SK-N-SH (cell line): ENCODE measurements at regions not wholly inside any gene's neighbourhood (a gene's known extent, or its start where the extent isn't known, plus 50 kb on each side); places are given as distances from the start of the nearest gene placed in this dataset.

Source experiments
- CTCF ChIA-PET: fragments of 300-600, 350-600 bp; formaldehyde crosslinking; extraction: SDS; loops from one replicate; lab custom pipeline; 2021; lab: Yijun Ruan, JAX
- POLR2A ChIA-PET: fragments of 350-600 bp; sonication (Branson Sonifier 250); formaldehyde crosslinking; extraction: SDS; loops from one replicate; lab custom pipeline; 2020; ENCODE audit warnings: antibody characterized with exemption, inconsistent platforms; lab: Yijun Ruan, JAX
- DNase-seq: peaks from one replicate; pipeline ENCODE4 v3.0.0; 2012
- H2AFZ ChIP-seq: fragments of 200-600 bp; sonication (generic); 2 replicates; pipeline ENCODE4 v1.8.1; 2016; ENCODE audit warnings: antibody characterized with exemption, mild to moderate bottlenecking, low read depth
- H3F3A ChIP-seq: fragments of 200-600 bp; sonication (generic); replicated peaks from 2 replicates; pipeline ENCODE3; 2016; ENCODE audit warnings: antibody characterized with exemption, mild to moderate bottlenecking; ENCODE audit not compliant: insufficient read depth
- H3K27ac ChIP-seq, 2 experiments: fragments of 200-500 bp in 1 of 2; fragments of 200-600 bp in 1 of 2; sonication (Bioruptor generic) in 1 of 2; sonication (generic), shearing (Covaris generic) in 1 of 2; 2 replicates each; pipeline versions ENCODE4 v1.5.1 to v1.6.1; 2014 to 2016; ENCODE audit warnings: low read depth in 2 of 2, inconsistent platforms in 1 of 2, low read length in 1 of 2, mild to moderate bottlenecking in 1 of 2, mixed read lengths in 1 of 2
- H3K27me3 ChIP-seq: fragments of 200-600 bp; sonication (generic), shearing (Covaris generic); 2 replicates; pipeline ENCODE4 v1.6.1; 2016; ENCODE audit warnings: mixed run types; ENCODE audit not compliant: insufficient read depth
- H3K36me3 ChIP-seq, 2 experiments: fragments of 200-500 bp in 1 of 2; fragments of 200-600 bp in 1 of 2; sonication (Bioruptor generic) in 1 of 2; sonication (generic) in 1 of 2; replicated peaks in 1 of 2; 2 replicates each; pipeline versions ENCODE3 to v1.5.1; 2014 to 2016; ENCODE audit warnings: low read length in 1 of 2, mild to moderate bottlenecking in 1 of 2; ENCODE audit not compliant: insufficient read depth in 2 of 2, control insufficient read depth in 1 of 2
- H3K4me1 ChIP-seq, 2 experiments: fragments of 200-500 bp in 1 of 2; fragments of 200-600 bp in 1 of 2; sonication (Bioruptor generic) in 1 of 2; sonication (generic), shearing (Covaris generic) in 1 of 2; 2 replicates each; pipeline versions ENCODE4 v1.5.1 to v1.6.1; 2014 to 2016; ENCODE audit warnings: low read depth in 1 of 2, low read length in 1 of 2, mixed run types in 1 of 2; ENCODE audit not compliant: insufficient read depth in 2 of 2, control insufficient read depth in 1 of 2
- H3K4me2 ChIP-seq: fragments of 200-600 bp; sonication (generic), shearing (Covaris generic); 2 replicates; pipeline ENCODE4 v1.6.1; 2017; ENCODE audit warnings: mixed run types
- H3K4me3 ChIP-seq, 2 experiments: fragments of 200-500 bp in 1 of 2; fragments of 200-600 bp in 1 of 2; sonication (Bioruptor generic) in 1 of 2; sonication (generic), shearing (Covaris generic) in 1 of 2; 2 replicates each; pipeline versions ENCODE4 v1.5.1 to v1.8.1; 2014 to 2016; ENCODE audit warnings: low read depth in 2 of 2, inconsistent platforms in 1 of 2, low read length in 1 of 2, mild to moderate bottlenecking in 1 of 2, mixed read lengths in 1 of 2, moderate library complexity in 1 of 2
- H3K79me2 ChIP-seq: fragments of 200-600 bp; sonication (generic); 2 replicates; pipeline ENCODE4 v1.8.1; 2017; ENCODE audit warnings: mild to moderate bottlenecking; ENCODE audit not compliant: insufficient read depth
- H3K9ac ChIP-seq: fragments of 200-600 bp; sonication (generic); 2 replicates; pipeline ENCODE4 v1.6.1; 2017; ENCODE audit warnings: mixed run types
- H3K9me2 ChIP-seq: fragments of 200-600 bp; sonication (generic); 2 replicates; pipeline ENCODE4 v1.6.1; 2017; ENCODE audit warnings: mixed run types
- H3K9me3 ChIP-seq: fragments of 200-600 bp; sonication (generic); 2 replicates; pipeline ENCODE4 v1.6.1; 2017; ENCODE audit warnings: mixed run types, mild to moderate bottlenecking, moderate library complexity
- H4K20me1 ChIP-seq: fragments of 200-600 bp; sonication (generic); 2 replicates; pipeline ENCODE4 v1.6.1; 2017; ENCODE audit warnings: mild to moderate bottlenecking, mixed run types; ENCODE audit not compliant: insufficient read depth
- CHD2 ChIP-seq: fragments of 150-350 bp; IDR thresholded peaks from 2 replicates; pipeline ENCODE4 v1.6.1; 2018; ENCODE audit warnings: low read length; ENCODE audit not compliant: partially characterized antibody
- ELF1 ChIP-seq: IDR thresholded peaks from 2 replicates; pipeline ENCODE4 v1.4.0; 2012
- EP300 ChIP-seq, 2 experiments: IDR thresholded peaks; 2 replicates each; pipeline versions ENCODE4 v1.4.0 to v1.6.1; 2012; ENCODE audit warnings: borderline replicate concordance in 1 of 2, low read depth in 1 of 2, low read length in 1 of 2
- FOSL2 ChIP-seq: IDR thresholded peaks from 2 replicates; pipeline ENCODE4 v1.4.0; 2012; ENCODE audit warnings: low read depth, mild to moderate bottlenecking, moderate library complexity, borderline replicate concordance
- FOXM1 ChIP-seq: IDR thresholded peaks from 2 replicates; pipeline ENCODE4 v1.4.0; 2012; ENCODE audit warnings: low read depth, mild to moderate bottlenecking
- GATA2 ChIP-seq: sonication (generic); formaldehyde crosslinking; IDR thresholded peaks from 2 replicates; pipeline ENCODE4 v1.5.0; 2020; ENCODE audit warnings: mild to moderate bottlenecking, missing genetic modification reagents
- IRF3 ChIP-seq: fragments of 150-350 bp; IDR thresholded peaks from 2 replicates; pipeline ENCODE4 v1.6.1; 2016; ENCODE audit warnings: mild to moderate bottlenecking, low read depth, low read length
- NRF1 ChIP-seq: IDR thresholded peaks from 2 replicates; pipeline ENCODE4 v1.6.1; 2012; ENCODE audit warnings: low read depth, mild to moderate bottlenecking, low read length
- RAD21 ChIP-seq: IDR thresholded peaks from 2 replicates; pipeline ENCODE4 v1.6.1; 2012; ENCODE audit warnings: mild to moderate bottlenecking, low read length
- RCOR1 ChIP-seq: fragments of 150-350 bp; IDR thresholded peaks from 2 replicates; pipeline ENCODE4 v1.6.1; 2017; ENCODE audit warnings: antibody characterized with exemption, low read length
- RFX5 ChIP-seq: IDR thresholded peaks from 2 replicates; pipeline ENCODE4 v1.6.1; 2012; ENCODE audit warnings: mild to moderate bottlenecking, improper control_type of control experiment, low read length
- SIN3A ChIP-seq: IDR thresholded peaks from 2 replicates; pipeline ENCODE4 v1.6.1; 2012; ENCODE audit warnings: low read depth, mild to moderate bottlenecking, low read length, moderate library complexity, borderline replicate concordance
- TAF1 ChIP-seq: IDR thresholded peaks from 2 replicates; pipeline ENCODE4 v1.6.1; 2012; ENCODE audit warnings: low read depth, mild to moderate bottlenecking, low read length, moderate library complexity, borderline replicate concordance
- TEAD4 ChIP-seq: IDR thresholded peaks from 2 replicates; pipeline ENCODE4 v1.4.0; 2012; ENCODE audit warnings: mild to moderate bottlenecking, borderline replicate concordance; ENCODE audit not compliant: insufficient read depth
- USF1 ChIP-seq: IDR thresholded peaks from 2 replicates; pipeline ENCODE4 v1.4.0; 2012; ENCODE audit warnings: low read depth, borderline replicate concordance
- ZBTB33 ChIP-seq: IDR thresholded peaks from 2 replicates; pipeline ENCODE4 v1.4.0; 2012; ENCODE audit warnings: low read depth, borderline replicate concordance
- WGBS: methylation state at CpG from one replicate; pipeline ENCODE4 v1.1.6; 2017; ENCODE audit warnings: low lambda C conversion rate; 5-methylcytosine and 5-hydroxymethylcytosine counted together
- TF ChIP-seq, protein P1 (sequence below): fragments of 150-350 bp; IDR thresholded peaks from 2 replicates; pipeline ENCODE4 v1.6.1; 2017; ENCODE audit warnings: antibody characterized with exemption, low read length, low read depth, borderline replicate concordance
- TF ChIP-seq, protein P2 (sequence below): IDR thresholded peaks from 2 replicates; pipeline ENCODE4 v1.6.1; 2012; ENCODE audit warnings: mild to moderate bottlenecking, low read depth, low read length, moderate library complexity
- TF ChIP-seq, protein P3 (sequence below): IDR thresholded peaks from 2 replicates; pipeline ENCODE4 v1.4.0; 2012; ENCODE audit warnings: low read depth

DNA sequence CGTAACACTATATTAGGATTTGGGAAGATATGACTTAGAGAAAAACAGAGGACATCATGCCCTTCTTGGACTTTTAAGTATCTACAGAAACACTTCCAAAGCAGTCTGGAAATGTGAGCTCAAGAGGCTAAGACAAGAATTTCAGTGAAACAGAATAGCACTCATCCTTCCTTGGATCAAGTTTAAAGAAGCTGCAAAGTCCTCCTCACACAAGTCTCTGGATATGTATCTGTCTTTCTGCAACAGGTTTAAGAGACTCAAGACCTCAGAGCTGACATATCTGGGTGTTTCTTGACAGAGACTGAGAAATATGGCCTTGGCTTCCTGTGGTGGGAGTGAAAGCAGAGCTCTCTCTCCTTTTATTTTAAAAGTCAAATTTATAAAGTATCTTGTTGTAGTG is 82.5 kb upstream of the GIMD1 start:
- no peak overlapping the region for H3K9ac ChIP-seq
- no peaks in the 10 kb centered on the region for H3K79me2 ChIP-seq
- no peak overlapping the region for H3K27ac ChIP-seq
- no peaks in the 10 kb centered on the region for H4K20me1 ChIP-seq
- no peaks in the 10 kb centered on the region for H3K9me2 ChIP-seq
- no peak overlapping the region for H3K4me3 ChIP-seq
- H3K36me3 ChIP-seq = no peaks in the 10 kb centered on the region
- H3K4me2 ChIP-seq = no peak overlapping the region
- 49% methylated on average over 1 of the region's 1 CpG for WGBS
- POLR2A ChIA-PET = no interaction called here
- no peaks in the 10 kb centered on the region for H3K4me1 ChIP-seq
- TF ChIP-seq, protein P1, sequence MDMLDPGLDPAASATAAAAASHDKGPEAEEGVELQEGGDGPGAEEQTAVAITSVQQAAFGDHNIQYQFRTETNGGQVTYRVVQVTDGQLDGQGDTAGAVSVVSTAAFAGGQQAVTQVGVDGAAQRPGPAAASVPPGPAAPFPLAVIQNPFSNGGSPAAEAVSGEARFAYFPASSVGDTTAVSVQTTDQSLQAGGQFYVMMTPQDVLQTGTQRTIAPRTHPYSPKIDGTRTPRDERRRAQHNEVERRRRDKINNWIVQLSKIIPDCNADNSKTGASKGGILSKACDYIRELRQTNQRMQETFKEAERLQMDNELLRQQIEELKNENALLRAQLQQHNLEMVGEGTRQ = no peak
- TF ChIP-seq, protein P2, sequence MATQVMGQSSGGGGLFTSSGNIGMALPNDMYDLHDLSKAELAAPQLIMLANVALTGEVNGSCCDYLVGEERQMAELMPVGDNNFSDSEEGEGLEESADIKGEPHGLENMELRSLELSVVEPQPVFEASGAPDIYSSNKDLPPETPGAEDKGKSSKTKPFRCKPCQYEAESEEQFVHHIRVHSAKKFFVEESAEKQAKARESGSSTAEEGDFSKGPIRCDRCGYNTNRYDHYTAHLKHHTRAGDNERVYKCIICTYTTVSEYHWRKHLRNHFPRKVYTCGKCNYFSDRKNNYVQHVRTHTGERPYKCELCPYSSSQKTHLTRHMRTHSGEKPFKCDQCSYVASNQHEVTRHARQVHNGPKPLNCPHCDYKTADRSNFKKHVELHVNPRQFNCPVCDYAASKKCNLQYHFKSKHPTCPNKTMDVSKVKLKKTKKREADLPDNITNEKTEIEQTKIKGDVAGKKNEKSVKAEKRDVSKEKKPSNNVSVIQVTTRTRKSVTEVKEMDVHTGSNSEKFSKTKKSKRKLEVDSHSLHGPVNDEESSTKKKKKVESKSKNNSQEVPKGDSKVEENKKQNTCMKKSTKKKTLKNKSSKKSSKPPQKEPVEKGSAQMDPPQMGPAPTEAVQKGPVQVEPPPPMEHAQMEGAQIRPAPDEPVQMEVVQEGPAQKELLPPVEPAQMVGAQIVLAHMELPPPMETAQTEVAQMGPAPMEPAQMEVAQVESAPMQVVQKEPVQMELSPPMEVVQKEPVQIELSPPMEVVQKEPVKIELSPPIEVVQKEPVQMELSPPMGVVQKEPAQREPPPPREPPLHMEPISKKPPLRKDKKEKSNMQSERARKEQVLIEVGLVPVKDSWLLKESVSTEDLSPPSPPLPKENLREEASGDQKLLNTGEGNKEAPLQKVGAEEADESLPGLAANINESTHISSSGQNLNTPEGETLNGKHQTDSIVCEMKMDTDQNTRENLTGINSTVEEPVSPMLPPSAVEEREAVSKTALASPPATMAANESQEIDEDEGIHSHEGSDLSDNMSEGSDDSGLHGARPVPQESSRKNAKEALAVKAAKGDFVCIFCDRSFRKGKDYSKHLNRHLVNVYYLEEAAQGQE = no peak
- TF ChIP-seq TEAD4 (no peak), RAD21 (no peak), FOSL2 (no peak), NRF1 (no peak), GATA2 (no peak), ELF1 (no peak), ZBTB33 (no peak)
- TF ChIP-seq, protein P3, sequence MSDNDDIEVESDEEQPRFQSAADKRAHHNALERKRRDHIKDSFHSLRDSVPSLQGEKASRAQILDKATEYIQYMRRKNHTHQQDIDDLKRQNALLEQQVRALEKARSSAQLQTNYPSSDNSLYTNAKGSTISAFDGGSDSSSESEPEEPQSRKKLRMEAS = no peak
- no peaks in the 10 kb centered on the region for H3F3A ChIP-seq
- H3K9me3 ChIP-seq = 0 out of 2 replicates have a peak, but pooled peaks cover 2% of the 10 kb centered on the region
- H3K27me3 ChIP-seq = no peaks in the 10 kb centered on the region
- DNase-seq = no peak
- no peak overlapping the region for H2AFZ ChIP-seq
- CTCF ChIA-PET = no interaction called here

DNA sequence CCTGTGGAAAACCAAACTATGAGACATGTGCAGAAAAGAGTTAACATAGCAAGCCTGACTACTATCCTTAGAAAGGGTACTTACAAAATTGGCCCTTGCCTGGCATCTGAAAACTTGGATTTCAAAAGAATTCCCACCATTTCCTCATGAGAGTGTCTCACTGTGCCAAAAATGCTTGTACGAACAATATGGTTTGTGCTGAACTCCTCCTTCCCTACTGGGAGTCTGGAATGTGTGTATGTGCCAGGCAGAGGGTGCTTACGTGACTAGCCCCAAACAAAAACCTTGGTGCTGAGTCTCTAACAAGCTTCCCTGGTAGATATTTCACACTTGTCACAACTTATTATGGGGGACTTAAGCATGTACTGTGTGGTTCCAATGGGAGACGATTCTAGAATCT is 81.7 kb upstream of the GIMD1 start:
- H3K36me3 ChIP-seq = no peaks in the 10 kb centered on the region
- H3K4me2 ChIP-seq = no peak overlapping the region
- ChIA-PET CTCF (no interaction called here), POLR2A (no interaction called here)
- H2AFZ ChIP-seq = no peak overlapping the region
- no peaks in the 10 kb centered on the region for H3K9me2 ChIP-seq
- H3K27me3 ChIP-seq = no peaks in the 10 kb centered on the region
- no peaks in the 10 kb centered on the region for H3F3A ChIP-seq
- TF ChIP-seq SIN3A (no peak), FOXM1 (no peak), CHD2 (no peak), TAF1 (no peak), EP300 (IDR thresholded peaks at IDR 0.05; ENCODE audit: borderline replicate concordance in 1 of 2, low read depth in 1 of 2, low read length in 1 of 2) (no peak), ELF1 (no peak), RCOR1 (no peak), RFX5 (no peak), IRF3 (no peak), USF1 (no peak)
- 31% methylated on average over 3 of the region's 3 CpGs for WGBS
- no peaks in the 10 kb centered on the region for H4K20me1 ChIP-seq
- H3K4me1 ChIP-seq = no peaks in the 10 kb centered on the region
- no peak for DNase-seq
- no peaks in the 10 kb centered on the region for H3K79me2 ChIP-seq
- H3K4me3 ChIP-seq = no peak overlapping the region
- H3K27ac ChIP-seq = no peak overlapping the region
- no peak overlapping the region for H3K9ac ChIP-seq
- 0 out of 2 replicates have a peak, but pooled peaks cover 4% of the 10 kb centered on the region for H3K9me3 ChIP-seq
